Thoracic aorta (tissue), 2 donors: ENCODE measurements at regions not wholly inside any gene's neighbourhood (a gene's known extent, or its start where the extent isn't known, plus 50 kb on each side); places are given as distances from the start of the nearest gene placed in this dataset.

Source experiments
- ATAC-seq: fragments of 150-250 bp; one replicate; pipeline ENCODE4 v1.8.0; 2017; ENCODE audit warnings: low read depth; ENCODE audit not compliant: insufficient number of reproducible peaks, low FRiP score
- DNase-seq: peaks from one replicate; pipeline ENCODE4 v3.0.0-alpha.2; 2020; ENCODE audit warnings: low spot score
- H3K27ac ChIP-seq, 2 donors: fragments of 200-600 bp; sonication (generic); 1 replicate in 1 of 2; 2 replicates in 1 of 2; pipeline ENCODE4 v1.5.1; 2016; ENCODE audit warnings: mild to moderate bottlenecking in 2 of 2, moderate library complexity in 2 of 2
- H3K27me3 ChIP-seq: fragments of 200-600 bp; sonication (generic); replicated peaks from 2 replicates; pipeline ENCODE4 v1.6.0; 2016; ENCODE audit warnings: mild to moderate bottlenecking; ENCODE audit not compliant: insufficient read depth
- H3K36me3 ChIP-seq: fragments of 200-600 bp; sonication (generic); one replicate; pipeline ENCODE4 v1.5.1; 2016
- H3K4me1 ChIP-seq, 2 donors: fragments of 200-600 bp; sonication (generic); 1 replicate in 1 of 2; 2 replicates in 1 of 2; pipeline versions ENCODE4 v1.5.1 to v1.6.0; 2016; ENCODE audit warnings: low read depth in 2 of 2, mild to moderate bottlenecking in 1 of 2; ENCODE audit not compliant: control insufficient read depth in 1 of 2
- H3K4me3 ChIP-seq: fragments of 200-600 bp; sonication (generic); 2 replicates; pipeline ENCODE4 v1.5.1; 2016; ENCODE audit warnings: mild to moderate bottlenecking
- H3K9me3 ChIP-seq: fragments of 200-600 bp; sonication (generic); 2 replicates; pipeline ENCODE4 v1.5.1; 2016
- TF ChIP-seq, protein P1 (sequence below): fragments of 200-600 bp; sonication (generic); IDR thresholded peaks from one replicate; pipeline ENCODE4 v1.5.1; 2019; ENCODE audit warnings: antibody characterized with exemption

DNA sequence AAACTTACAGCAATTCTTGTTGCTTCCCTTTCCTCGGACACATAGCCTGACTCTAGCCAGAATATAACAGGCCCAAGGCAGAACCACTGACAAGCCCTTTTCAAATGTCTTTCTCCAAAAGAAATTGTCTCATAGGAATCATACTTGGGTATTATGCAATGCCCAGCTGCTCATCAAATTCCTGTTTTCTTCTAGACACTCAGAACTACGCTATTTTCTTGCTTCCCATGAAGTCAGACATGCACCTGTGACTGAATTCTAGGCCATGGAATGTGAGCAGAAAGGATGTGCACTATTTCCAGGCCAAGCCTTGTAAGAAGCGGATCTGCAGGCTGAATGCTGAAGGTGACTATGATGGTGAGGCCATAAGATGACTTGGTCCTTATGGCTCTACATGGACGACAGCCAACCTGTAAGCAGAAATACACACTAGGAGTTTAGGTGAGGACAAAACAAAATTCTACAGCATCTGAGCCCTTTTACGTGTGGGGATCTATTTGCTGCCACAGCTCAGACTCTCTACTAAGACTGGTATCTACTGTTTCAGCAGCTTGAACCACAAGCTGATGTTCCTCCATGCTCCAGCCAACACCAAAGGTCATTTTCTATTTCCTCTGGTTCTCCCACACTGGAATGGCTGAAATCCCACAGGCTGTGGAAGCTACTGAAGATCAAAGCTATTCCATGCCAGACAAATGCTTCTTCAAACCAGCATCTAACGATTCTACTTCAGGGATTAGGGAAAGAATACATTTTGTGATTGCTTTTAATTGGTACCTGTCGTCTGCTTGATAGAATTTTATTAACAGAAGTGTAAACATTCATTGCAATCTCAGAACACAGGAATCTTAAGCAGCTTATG lies 378.7 kb downstream of the RBM43 start:
- no peak for ATAC-seq
- no peak for DNase-seq

DNA sequence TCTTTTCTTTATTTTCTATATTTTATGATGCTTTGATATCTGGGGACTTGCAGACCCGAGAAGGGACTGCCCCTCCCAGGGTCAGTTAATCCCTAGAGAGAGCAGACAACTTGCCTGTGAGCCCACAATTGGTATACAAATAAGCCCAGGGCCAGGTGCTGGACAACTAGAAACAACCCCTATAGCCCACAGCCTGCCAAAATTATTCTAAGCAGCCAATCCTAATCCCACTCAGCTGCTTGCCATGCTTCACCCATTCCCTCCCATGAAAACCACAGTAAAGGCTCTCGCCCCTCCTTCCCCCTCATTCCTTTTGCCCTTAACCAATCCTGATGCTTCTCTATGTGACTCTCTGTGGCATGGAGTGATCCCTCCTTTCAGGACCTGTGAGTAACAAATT lies 380.7 kb downstream of the RBM43 start:
- no peak overlapping the region for H3K4me3 ChIP-seq
- ATAC-seq: no peak
- H3K4me1 ChIP-seq: no peaks in the 10 kb centered on the region
- no peaks in the 10 kb centered on the region for H3K9me3 ChIP-seq
- no peak overlapping the region for H3K27ac ChIP-seq
- TF ChIP-seq, protein P1, sequence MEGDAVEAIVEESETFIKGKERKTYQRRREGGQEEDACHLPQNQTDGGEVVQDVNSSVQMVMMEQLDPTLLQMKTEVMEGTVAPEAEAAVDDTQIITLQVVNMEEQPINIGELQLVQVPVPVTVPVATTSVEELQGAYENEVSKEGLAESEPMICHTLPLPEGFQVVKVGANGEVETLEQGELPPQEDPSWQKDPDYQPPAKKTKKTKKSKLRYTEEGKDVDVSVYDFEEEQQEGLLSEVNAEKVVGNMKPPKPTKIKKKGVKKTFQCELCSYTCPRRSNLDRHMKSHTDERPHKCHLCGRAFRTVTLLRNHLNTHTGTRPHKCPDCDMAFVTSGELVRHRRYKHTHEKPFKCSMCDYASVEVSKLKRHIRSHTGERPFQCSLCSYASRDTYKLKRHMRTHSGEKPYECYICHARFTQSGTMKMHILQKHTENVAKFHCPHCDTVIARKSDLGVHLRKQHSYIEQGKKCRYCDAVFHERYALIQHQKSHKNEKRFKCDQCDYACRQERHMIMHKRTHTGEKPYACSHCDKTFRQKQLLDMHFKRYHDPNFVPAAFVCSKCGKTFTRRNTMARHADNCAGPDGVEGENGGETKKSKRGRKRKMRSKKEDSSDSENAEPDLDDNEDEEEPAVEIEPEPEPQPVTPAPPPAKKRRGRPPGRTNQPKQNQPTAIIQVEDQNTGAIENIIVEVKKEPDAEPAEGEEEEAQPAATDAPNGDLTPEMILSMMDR: no peak
- no peak for DNase-seq
- H3K27me3 ChIP-seq: no peaks in the 10 kb centered on the region
- H3K36me3 ChIP-seq: no peaks in the 10 kb centered on the region

More for the DNA sequence above, 378.7 kb downstream of the RBM43 start:
- Histone ChIP-seq H3K4me3 (no peak overlapping the region), H3K27me3 (no peaks in the 10 kb centered on the region), H3K9me3 (no peaks in the 10 kb centered on the region), H3K27ac (no peak overlapping the region), H3K36me3 (no peaks in the 10 kb centered on the region), H3K4me1 (no peaks in the 10 kb centered on the region)
- TF ChIP-seq, protein P1: no peak

DNA sequence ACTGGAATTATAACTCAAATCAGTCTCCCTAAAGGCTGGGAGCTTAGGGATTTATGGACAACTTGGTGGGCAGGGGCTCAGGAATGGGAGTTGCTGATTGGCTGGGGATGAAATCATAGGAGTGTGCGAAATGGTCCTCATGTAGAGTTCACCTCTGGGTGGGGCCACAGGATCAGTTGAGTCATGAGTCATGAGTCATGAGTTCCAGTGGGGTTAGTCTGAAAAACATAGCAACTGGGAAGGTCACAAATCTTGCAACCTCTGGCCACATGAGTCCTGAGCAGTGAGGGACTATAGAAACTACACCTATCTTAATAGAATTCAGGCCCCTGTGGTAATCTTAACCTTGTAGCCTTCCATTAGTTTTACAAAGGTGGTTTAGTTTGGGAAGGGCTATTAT lies 383.3 kb downstream of the RBM43 start:
- H3K4me3 ChIP-seq: no peak overlapping the region
- DNase-seq (no peak), ATAC-seq (no peak)
- H3K27me3 ChIP-seq: no peaks in the 10 kb centered on the region
- no peaks in the 10 kb centered on the region for H3K9me3 ChIP-seq
- TF ChIP-seq, protein P1: no peak
- H3K27ac ChIP-seq: no peak overlapping the region
- no peaks in the 10 kb centered on the region for H3K4me1 ChIP-seq
- H3K36me3 ChIP-seq: no peaks in the 10 kb centered on the region

DNA sequence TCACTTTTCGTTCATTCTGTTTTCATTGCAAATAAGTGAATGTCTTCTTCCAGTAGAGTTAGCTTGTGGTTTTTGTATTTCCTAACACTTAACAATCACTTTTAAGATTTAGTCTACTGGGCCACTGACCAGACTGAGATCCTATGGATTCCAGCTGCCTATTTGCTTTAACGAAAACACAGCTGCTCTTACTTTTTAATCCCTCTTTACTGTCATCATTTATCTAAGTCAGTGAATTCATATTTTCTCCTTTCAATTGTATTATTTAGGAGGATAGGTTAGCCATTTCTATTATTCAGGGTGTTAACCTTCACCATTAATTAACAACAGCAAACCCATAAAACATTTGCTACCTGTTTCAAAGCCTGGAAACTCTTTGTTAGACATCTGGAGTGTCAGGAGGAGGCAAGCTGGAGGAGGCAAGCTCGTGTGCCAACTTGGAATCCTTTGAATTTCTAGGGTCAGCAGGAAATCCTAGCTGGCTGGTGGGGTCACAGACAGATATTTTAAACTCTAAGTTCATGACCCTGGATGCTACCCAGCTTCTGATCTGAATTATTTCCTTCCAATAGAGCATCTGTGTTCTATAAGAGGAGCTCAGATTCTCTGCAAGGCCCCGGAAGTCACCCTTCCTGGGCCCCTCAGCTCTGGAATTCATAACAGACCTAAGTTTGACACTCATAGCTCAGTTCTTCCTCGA lies 385.3 kb downstream of the RBM43 start:
- H3K4me3 ChIP-seq: no peak overlapping the region
- no peaks in the 10 kb centered on the region for H3K27me3 ChIP-seq
- no peaks in the 10 kb centered on the region for H3K36me3 ChIP-seq
- H3K9me3 ChIP-seq: no peaks in the 10 kb centered on the region
- ATAC-seq: no peak
- DNase-seq: no peak
- H3K27ac ChIP-seq: no peak overlapping the region
- H3K4me1 ChIP-seq: no peaks in the 10 kb centered on the region
- TF ChIP-seq, protein P1: no peak

DNA sequence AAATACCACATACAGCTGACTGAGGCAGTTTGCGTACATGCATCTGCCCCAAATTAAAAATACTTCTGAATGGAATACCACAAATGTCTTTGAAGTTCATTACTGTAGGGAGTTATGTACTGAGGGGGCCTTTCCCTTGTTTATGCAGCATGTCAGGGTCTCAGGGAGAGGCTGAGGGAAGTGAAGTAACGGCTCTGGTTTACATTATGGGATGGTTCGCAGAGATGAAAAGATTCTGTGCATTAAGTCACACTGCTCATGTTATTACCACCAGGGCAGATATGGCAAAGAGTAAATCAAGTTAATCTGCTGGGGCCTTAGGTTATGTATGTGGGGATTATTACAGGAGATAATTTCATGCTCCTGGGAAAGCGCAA lies 385.9 kb upstream of the RND3 start:
- H3K36me3 ChIP-seq: no peaks in the 10 kb centered on the region
- no peak overlapping the region for H3K27ac ChIP-seq
- DNase-seq (no peak), ATAC-seq (no peak)
- TF ChIP-seq, protein P1: no peak
- H3K4me1 ChIP-seq: no peaks in the 10 kb centered on the region
- H3K27me3 ChIP-seq: no peaks in the 10 kb centered on the region
- H3K4me3 ChIP-seq: no peak overlapping the region
- H3K9me3 ChIP-seq: no peaks in the 10 kb centered on the region
